ENCODE measurements at regions not wholly inside any gene's neighbourhood (a gene's known extent, or its start where the extent isn't known, plus 50 kb on each side); places are given as distances from the start of the nearest gene placed in this dataset.

DNA sequence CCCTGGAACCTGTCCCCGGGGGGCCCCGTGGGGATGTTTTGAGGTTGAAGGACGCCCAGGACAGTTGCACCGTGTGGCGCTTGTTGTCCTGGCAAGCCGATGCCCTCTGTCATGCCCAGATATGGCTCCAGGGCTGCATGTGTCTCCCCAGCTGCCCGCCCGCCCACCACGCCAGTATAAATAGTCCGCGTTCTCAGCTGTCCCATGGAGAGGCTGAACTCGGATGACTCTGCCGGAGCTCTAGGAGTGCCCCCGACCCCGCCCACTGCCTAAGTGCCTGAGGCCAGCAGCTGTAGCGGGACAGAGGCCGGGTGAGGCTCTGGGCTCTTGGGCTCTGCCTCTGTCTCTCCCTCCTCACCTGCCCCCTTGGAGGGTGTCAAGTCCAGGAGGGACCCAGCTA is 83.0 kb upstream of the GATA5 start (continued):
- TF ChIP-seq EP300 (IDR thresholded peaks at IDR 0.05; ENCODE audit: borderline replicate concordance in 1 of 2, control insufficient read depth in 1 of 2, low read depth in 2 of 2, low read length in 2 of 2) (no peak), SREBF1 (IDR thresholded peaks at IDR 0.05; ENCODE audit: low read length) (no peak), NBN (IDR thresholded peaks at IDR 0.05) (no peak), RB1 (IDR thresholded peaks at IDR 0.05; ENCODE audit: borderline replicate concordance) (no peak), ZSCAN29 (IDR thresholded peaks at IDR 0.05) (no peak)

DNA sequence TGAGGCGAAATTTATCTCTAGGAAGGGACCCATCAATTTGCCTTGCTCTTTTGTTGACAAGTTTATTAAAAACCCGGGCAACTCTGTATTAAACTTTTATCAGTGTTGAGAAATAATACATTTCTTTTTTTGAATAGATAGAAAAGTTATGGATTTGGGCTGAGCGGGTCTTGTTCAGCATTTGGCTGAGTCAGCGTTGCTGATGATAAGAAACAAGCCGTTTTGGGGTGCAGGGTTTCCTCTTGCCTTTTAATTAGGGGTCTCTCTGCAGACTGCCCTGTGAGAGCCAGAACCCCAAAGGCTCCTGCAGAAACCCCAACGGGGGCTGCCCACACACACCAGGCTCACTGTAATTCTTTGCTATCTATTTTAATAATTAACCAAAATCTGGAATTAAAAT is 82.1 kb upstream of the SLCO4A1 start:
- ChIA-PET CTCF (no interaction called here), RAD21 (ENCODE audit: unreplicated experiment) (no interaction called here), SMC1A (ENCODE audit: uncharacterized antibody, unreplicated experiment) (no interaction called here), POLR2A (no interaction called here)
- in situ Hi-C loops (cut with MboI), result no loop called here
- intact Hi-C loops (cut with micrococcal nuclease; ENCODE audit: unreplicated experiment), result no loop called here
- no peak overlapping the region for H2AFZ ChIP-seq (ENCODE audit: control insufficient read depth, low read depth, low read length)
- H4K20me1 ChIP-seq (ENCODE audit: control insufficient read depth, insufficient read depth), result no peaks in the 10 kb centered on the region
- H3K27me3 ChIP-seq (replicated peaks in 1 of 2; ENCODE audit: control insufficient read depth in 2 of 2, insufficient read depth in 2 of 2, low read length in 1 of 2), result peaks cover 3 to 8% of the 10 kb centered on the region in 2 experiments; a peak in 3 of 4 replicates
- no peak overlapping the region for H3K9ac ChIP-seq (ENCODE audit: control insufficient read depth, insufficient read depth, low read length)
- H3K4me3 ChIP-seq, result no peak overlapping the region
- no peaks in the 10 kb centered on the region for H3K36me3 ChIP-seq (ENCODE audit: control insufficient read depth in 2 of 2, insufficient read depth in 2 of 2, low read length in 1 of 2)
- no peak for FAIRE-seq
- no peak overlapping the region for H3K27ac ChIP-seq (ENCODE audit: control insufficient read depth, insufficient read depth)
- no peak overlapping the region for H3K4me2 ChIP-seq (ENCODE audit: control insufficient read depth, insufficient read depth)
- H3K9me3 ChIP-seq (replicated peaks; ENCODE audit: control insufficient read depth, insufficient read depth, low read length), result no peaks in the 10 kb centered on the region
- BruUV-seq (replicated peaks), result no TSS peak
- no peaks in the 10 kb centered on the region for H3K4me1 ChIP-seq (ENCODE audit: control insufficient read depth, insufficient read depth, low read length)
- ATAC-seq, result no peak
- DNase-seq (ENCODE audit: low read depth, low spot score), result no peak
- no peaks in the 10 kb centered on the region for H3K79me2 ChIP-seq (ENCODE audit: control insufficient read depth, insufficient read depth, low read length)
- TF ChIP-seq KAT2A (conservative IDR thresholded peaks at IDR 0.05; ENCODE audit: control insufficient read depth, low read depth, low read length), result no peak
- no peak for TF ChIP-seq HDAC2 (IDR thresholded peaks at IDR 0.05)
- TF ChIP-seq SMARCA5 (IDR thresholded peaks at IDR 0.05), result no peak
- TF ChIP-seq ZNF274 (IDR thresholded peaks at IDR 0.05; ENCODE audit: insufficient read depth, insufficient read length), result no peak
- TF ChIP-seq, protein P1, sequence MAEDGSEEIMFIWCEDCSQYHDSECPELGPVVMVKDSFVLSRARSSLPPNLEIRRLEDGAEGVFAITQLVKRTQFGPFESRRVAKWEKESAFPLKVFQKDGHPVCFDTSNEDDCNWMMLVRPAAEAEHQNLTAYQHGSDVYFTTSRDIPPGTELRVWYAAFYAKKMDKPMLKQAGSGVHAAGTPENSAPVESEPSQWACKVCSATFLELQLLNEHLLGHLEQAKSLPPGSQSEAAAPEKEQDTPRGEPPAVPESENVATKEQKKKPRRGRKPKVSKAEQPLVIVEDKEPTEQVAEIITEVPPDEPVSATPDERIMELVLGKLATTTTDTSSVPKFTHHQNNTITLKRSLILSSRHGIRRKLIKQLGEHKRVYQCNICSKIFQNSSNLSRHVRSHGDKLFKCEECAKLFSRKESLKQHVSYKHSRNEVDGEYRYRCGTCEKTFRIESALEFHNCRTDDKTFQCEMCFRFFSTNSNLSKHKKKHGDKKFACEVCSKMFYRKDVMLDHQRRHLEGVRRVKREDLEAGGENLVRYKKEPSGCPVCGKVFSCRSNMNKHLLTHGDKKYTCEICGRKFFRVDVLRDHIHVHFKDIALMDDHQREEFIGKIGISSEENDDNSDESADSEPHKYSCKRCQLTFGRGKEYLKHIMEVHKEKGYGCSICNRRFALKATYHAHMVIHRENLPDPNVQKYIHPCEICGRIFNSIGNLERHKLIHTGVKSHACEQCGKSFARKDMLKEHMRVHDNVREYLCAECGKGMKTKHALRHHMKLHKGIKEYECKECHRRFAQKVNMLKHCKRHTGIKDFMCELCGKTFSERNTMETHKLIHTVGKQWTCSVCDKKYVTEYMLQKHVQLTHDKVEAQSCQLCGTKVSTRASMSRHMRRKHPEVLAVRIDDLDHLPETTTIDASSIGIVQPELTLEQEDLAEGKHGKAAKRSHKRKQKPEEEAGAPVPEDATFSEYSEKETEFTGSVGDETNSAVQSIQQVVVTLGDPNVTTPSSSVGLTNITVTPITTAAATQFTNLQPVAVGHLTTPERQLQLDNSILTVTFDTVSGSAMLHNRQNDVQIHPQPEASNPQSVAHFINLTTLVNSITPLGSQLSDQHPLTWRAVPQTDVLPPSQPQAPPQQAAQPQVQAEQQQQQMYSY (CRISPR knock-in tag; IDR thresholded peaks at IDR 0.05), result no peak
- no peak for TF ChIP-seq BMI1 (IDR thresholded peaks at IDR 0.05; ENCODE audit: borderline replicate concordance)
- TF ChIP-seq, protein P2, sequence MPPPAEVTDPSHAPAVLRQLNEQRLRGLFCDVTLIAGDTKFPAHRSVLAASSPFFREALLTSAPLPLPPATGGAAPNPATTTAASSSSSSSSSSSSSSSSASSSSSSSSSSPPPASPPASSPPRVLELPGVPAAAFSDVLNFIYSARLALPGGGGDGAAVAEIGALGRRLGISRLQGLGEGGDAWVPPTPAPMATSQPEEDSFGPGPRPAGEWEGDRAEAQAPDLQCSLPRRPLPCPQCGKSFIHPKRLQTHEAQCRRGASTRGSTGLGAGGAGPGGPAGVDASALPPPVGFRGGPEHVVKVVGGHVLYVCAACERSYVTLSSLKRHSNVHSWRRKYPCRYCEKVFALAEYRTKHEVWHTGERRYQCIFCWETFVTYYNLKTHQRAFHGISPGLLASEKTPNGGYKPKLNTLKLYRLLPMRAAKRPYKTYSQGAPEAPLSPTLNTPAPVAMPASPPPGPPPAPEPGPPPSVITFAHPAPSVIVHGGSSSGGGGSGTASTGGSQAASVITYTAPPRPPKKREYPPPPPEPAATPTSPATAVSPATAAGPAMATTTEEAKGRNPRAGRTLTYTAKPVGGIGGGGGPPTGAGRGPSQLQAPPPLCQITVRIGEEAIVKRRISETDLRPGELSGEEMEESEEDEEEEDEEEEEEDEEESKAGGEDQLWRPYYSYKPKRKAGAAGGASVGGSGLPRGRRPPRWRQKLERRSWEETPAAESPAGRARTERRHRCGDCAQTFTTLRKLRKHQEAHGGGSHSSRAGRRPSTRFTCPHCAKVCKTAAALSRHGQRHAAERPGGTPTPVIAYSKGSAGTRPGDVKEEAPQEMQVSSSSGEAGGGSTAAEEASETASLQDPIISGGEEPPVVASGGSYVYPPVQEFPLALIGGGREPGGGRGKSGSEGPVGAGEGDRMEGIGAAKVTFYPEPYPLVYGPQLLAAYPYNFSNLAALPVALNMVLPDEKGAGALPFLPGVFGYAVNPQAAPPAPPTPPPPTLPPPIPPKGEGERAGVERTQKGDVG (CRISPR knock-in tag; IDR thresholded peaks at IDR 0.05), result no peak
- no peak for TF ChIP-seq CREB1 (IDR thresholded peaks at IDR 0.05; ENCODE audit: low read depth)
- no peak for TF ChIP-seq TCF12 (IDR thresholded peaks at IDR 0.05; ENCODE audit: low read depth, low read length)
- 5% methylated on average over 6 of the region's 6 CpGs for WGBS (ENCODE audit: insufficient coverage, insufficient replicate concordance, low lambda C conversion rate, missing lambda C conversion rate)

All from GM12878 (cell line).